ENCODE measurements at regions not wholly inside any gene's neighbourhood (a gene's known extent, or its start where the extent isn't known, plus 50 kb on each side); places are given as distances from the start of the nearest gene placed in this dataset.

DNA sequence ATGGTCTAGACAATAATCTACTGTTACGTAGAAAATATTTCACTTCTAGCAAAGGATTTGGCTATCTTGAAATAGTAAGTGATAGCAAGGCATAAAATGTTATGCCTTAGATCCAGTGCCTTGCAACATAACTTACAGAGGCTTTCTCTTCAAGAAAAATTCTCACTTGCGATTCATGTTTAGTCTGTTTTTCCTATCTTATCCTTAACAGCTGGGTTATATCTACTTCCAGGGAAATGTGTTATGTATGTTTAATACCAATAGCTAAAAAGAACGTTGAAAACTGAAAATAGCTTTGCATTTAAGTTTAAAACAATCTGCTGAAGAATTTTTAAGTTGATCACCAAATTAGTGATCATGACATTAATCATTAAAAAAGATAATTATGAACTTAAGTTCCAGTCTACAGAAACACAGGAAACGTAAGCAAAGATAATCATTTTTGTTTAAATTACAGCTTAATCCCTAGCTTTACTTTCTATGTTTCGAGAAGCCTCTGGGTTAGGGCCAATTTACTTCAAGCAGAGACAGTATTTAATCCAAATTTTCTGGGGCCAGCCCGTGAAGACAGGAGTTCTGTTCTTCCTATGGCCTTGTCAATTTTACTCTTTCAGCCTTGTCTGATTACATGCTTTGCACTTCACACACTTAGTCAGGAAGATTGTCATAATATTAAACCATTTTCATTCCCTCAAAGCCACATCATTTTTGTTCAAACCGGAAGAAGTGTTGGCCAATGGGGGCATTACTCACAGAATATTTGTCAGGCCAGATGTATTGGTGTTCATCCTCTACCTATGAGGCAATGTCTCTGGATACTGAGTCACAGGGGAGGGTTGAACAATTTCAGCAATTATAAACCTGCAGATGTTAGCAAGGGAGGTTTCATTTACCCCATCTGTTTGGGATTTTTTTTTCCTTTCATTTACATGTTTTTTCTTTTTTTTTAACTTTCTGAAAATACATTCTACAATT, 1132.9 kb upstream of the ZEB2 start:
- no peak overlapping the region for H3K4me3 Mint-ChIP-seq
- no peaks in the 10 kb centered on the region for H3K9me3 Mint-ChIP-seq (ENCODE audit: low read depth)
- H3K27ac Mint-ChIP-seq, result no peak overlapping the region
- H3K36me3 Mint-ChIP-seq, result no peaks in the 10 kb centered on the region
- no peaks in the 10 kb centered on the region for H3K4me1 Mint-ChIP-seq (ENCODE audit: low read depth)
- H3K27me3 Mint-ChIP-seq, result no peaks in the 10 kb centered on the region

DNA sequence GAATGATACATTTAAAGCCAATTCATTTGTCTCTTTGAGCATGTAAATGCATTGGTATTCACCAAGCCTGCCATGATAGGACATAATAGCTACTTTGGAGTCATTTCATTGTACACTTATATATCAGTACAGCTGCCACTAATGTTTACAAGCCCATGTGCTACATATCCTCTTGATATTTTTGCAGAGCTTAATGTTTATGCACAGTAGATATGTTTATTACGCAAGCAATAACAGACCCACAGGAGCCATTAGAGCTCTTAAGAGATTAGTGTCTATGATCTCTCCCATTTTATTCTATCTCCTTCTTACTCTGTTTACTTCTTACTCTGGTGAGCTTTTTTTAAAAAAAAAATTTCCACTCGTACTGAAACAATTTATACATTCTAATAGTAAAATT, 1132.1 kb upstream of the ZEB2 start:
- Mint-ChIP-seq H3K36me3 (no peaks in the 10 kb centered on the region), H3K27ac (no peak overlapping the region), H3K4me1 (ENCODE audit: low read depth) (no peaks in the 10 kb centered on the region), H3K4me3 (no peak overlapping the region), H3K9me3 (ENCODE audit: low read depth) (no peaks in the 10 kb centered on the region), H3K27me3 (no peaks in the 10 kb centered on the region)

DNA sequence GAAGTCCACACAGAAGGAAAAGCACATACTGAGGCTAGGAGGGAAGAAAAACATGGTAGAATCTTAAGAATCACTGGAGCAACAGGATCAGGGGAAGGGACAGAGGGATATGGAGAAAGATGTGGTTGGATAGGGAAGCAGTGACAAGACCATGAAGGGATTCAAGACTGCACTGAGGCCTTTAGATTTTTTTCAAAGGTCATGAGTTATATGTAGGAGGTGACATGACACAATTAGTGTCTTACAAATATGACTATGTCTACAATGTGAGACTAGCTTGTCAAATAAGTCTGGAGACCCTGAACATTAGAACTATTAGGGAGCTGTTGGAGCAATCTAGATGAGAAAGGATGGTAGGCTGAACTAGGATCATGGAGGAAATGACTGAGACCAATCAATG, 1130.3 kb upstream of the ZEB2 start:
- Mint-ChIP-seq H3K27ac (no peak overlapping the region), H3K9me3 (ENCODE audit: low read depth) (no peaks in the 10 kb centered on the region), H3K36me3 (no peaks in the 10 kb centered on the region), H3K4me1 (ENCODE audit: low read depth) (no peaks in the 10 kb centered on the region), H3K4me3 (no peak overlapping the region), H3K27me3 (no peaks in the 10 kb centered on the region)

DNA sequence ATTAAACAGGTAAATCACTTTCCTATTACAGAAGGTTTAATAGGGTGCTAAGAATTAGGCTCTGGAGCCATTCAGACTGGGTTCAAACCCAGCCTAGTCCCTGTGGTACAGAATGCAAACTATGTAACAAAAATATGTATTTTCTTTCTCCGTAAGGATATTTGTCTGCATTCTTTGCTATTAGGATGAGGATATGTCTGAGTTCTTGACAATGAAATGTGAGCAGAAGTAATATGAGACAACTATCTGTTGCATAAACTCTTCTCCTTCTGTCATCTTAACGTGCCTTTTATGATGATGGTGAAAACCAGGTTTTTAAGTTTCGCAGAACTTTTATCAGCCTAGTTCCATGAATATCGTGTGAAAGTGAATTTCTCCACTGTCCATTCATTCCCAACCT, 1129.1 kb upstream of the ZEB2 start:
- no peaks in the 10 kb centered on the region for H3K36me3 Mint-ChIP-seq

DNA sequence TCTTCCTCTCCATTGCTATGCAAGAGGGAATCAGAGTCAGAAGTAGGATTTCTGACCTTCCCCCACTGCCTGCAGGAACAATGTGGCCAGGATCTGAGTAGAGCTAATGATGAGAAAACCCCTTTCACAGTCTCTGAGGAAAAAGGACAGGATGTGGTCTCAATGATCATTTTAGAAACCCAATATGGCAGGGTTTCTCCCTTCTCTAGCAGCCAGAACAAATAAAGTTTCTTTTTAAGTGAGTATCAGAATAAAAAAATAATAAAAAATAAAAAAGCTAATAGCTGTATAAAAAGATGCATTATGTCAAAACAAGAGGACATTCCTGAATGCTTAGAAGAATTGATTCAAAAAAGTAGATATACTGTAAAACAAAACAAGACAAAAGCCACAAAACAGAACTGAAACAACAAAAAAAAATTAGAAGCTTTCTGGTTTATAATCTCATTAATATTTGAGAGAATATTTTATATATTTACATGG, 1124.9 kb upstream of the ZEB2 start:
- H3K9me3 Mint-ChIP-seq (ENCODE audit: low read depth), result no peaks in the 10 kb centered on the region
- H3K4me3 Mint-ChIP-seq, result no peak overlapping the region
- H3K36me3 Mint-ChIP-seq, result no peaks in the 10 kb centered on the region

More for the DNA sequence above, 1129.1 kb upstream of the ZEB2 start:
- Mint-ChIP-seq H3K27ac (no peak overlapping the region), H3K4me1 (ENCODE audit: low read depth) (no peaks in the 10 kb centered on the region), H3K9me3 (ENCODE audit: low read depth) (no peaks in the 10 kb centered on the region), H3K4me3 (no peak overlapping the region), H3K27me3 (no peaks in the 10 kb centered on the region)

DNA sequence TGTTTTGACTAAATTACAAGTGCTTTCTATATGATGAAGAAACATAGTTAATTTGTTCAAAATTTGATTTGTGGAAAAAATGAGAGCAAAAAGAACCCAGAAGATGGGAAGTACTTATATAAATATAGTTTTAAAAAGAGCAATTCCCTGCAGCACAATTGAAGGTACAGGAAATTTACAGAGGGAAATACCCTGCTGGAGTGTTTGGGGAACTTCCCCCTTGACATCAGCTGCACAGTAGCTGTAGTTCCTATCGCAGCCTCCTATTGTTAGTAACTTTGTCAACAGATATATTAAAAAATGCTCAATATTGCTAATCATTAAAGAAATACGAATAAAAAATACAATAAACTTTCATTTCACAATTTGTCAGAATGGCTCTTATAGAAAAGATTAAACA, 1118.8 kb upstream of the ZEB2 start:
- Mint-ChIP-seq H3K9me3 (ENCODE audit: low read depth) (peaks cover 3% of the 10 kb centered on the region), H3K4me3 (no peak overlapping the region), H3K27me3 (peaks cover 2% of the 10 kb centered on the region), H3K27ac (no peak overlapping the region), H3K36me3 (no peaks in the 10 kb centered on the region), H3K4me1 (ENCODE audit: low read depth) (no peaks in the 10 kb centered on the region)

More for the DNA sequence above, 1124.9 kb upstream of the ZEB2 start:
- no peak overlapping the region for H3K27ac Mint-ChIP-seq
- H3K4me1 Mint-ChIP-seq (ENCODE audit: low read depth), result no peaks in the 10 kb centered on the region
- no peaks in the 10 kb centered on the region for H3K27me3 Mint-ChIP-seq

DNA sequence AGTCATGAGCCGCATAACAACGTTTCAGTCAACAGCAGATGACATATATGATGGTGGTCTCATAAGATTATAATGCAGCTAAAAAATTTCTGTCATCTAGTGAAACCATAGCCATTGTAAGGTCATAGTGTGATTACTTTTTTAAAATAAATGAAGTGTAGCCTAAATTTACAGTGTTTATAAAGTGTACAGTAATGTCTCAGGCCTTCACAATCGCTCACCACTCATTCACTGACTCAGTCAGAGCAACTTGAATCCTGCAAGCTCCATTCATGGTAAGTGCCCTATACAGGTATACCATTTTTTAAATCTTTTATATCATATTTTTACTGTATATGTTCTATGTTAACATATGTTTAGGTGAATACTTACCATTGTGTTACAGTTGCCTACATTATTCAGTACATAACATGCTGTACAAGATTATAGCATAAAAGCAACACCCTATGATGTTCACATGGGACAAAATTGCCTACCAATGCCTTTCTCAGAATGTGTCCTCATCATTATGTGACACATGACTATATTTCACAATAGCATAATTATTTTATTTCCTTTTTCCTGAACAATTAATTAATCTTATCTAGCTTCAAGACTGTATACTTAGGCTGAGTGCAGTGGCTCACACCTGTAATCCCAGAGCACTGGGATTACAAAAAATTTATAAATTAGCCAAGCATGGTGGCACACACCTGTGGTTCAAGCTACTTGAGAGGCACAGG, 1115.9 kb upstream of the ZEB2 start:
- no peak overlapping the region for H3K27ac Mint-ChIP-seq
- H3K9me3 Mint-ChIP-seq (ENCODE audit: low read depth), result peaks cover 3% of the 10 kb centered on the region
- H3K4me3 Mint-ChIP-seq, result no peak overlapping the region
- H3K36me3 Mint-ChIP-seq, result no peaks in the 10 kb centered on the region
- H3K4me1 Mint-ChIP-seq (ENCODE audit: low read depth), result no peaks in the 10 kb centered on the region
- H3K27me3 Mint-ChIP-seq, result peaks cover 2% of the 10 kb centered on the region

DNA sequence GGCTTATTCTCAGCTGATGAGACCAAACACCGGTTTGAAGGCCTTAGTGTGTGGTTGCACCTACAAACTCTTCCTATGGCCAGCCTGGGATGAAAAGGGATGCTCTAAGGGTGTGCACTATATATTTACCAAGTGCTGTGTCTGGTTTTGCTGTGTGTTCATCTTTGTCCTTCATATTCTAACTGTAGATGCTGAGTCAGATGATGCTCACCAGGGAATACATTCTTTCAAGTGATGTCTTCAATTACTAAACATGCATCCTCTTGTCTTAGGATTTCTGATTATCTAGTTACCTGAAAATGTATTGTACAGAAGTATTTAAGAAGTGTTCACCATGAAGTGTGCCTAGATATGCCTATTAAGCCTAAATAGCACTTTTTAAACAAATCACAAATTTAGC, 1111.6 kb upstream of the ZEB2 start:
- no peak overlapping the region for H3K4me3 Mint-ChIP-seq
- no peaks in the 10 kb centered on the region for H3K36me3 Mint-ChIP-seq
- H3K27ac Mint-ChIP-seq, result no peak overlapping the region
- no peaks in the 10 kb centered on the region for H3K4me1 Mint-ChIP-seq (ENCODE audit: low read depth)
- H3K9me3 Mint-ChIP-seq (ENCODE audit: low read depth), result no peaks in the 10 kb centered on the region
- H3K27me3 Mint-ChIP-seq, result no peaks in the 10 kb centered on the region

DNA sequence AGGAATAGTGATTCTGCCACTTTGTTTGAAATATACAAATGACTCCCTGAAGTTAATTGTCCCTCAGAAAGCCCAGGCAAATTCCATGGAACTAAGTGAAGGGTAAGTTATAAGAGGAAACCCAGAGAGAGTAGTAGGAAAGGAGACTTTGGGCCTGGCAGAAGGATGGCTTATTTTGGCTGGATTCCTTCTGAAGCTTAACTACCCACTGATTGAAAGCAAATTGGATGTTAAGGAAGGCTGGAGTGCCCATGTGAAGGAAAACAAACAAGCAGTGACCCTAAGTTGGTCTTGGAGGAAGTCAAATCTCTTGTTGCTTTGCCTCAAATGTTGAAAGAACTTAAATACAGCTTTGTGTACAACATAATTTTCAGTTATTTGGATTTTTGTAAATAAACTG, 1106.4 kb upstream of the ZEB2 start:
- Mint-ChIP-seq H3K27me3 (no peaks in the 10 kb centered on the region), H3K36me3 (no peaks in the 10 kb centered on the region), H3K9me3 (ENCODE audit: low read depth) (peaks cover 3% of the 10 kb centered on the region), H3K4me3 (no peak overlapping the region), H3K27ac (no peak overlapping the region), H3K4me1 (ENCODE audit: low read depth) (no peaks in the 10 kb centered on the region)

DNA sequence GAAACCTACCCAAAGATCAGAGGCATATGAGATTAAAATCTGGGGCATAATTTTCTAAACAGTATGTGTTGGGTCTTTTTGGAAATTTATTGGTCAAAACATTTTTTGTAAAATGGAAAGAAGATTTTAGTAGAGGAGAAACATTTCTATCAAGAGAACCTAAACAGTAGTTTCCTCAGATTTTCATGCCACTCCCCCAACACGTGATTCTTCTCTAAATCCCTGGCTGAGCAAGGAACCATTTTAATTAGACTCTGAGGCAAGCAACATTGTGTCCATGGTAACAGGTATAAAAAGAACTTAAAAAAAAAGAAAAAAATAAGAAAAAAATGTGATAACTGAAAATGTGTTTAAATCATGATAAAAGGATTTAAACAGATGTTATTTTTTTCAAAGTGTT, 1105.2 kb upstream of the ZEB2 start:
- Mint-ChIP-seq H3K27ac (no peak overlapping the region), H3K4me3 (no peak overlapping the region), H3K4me1 (ENCODE audit: low read depth) (no peaks in the 10 kb centered on the region), H3K36me3 (no peaks in the 10 kb centered on the region), H3K27me3 (no peaks in the 10 kb centered on the region), H3K9me3 (ENCODE audit: low read depth) (peaks cover 3% of the 10 kb centered on the region)

DNA sequence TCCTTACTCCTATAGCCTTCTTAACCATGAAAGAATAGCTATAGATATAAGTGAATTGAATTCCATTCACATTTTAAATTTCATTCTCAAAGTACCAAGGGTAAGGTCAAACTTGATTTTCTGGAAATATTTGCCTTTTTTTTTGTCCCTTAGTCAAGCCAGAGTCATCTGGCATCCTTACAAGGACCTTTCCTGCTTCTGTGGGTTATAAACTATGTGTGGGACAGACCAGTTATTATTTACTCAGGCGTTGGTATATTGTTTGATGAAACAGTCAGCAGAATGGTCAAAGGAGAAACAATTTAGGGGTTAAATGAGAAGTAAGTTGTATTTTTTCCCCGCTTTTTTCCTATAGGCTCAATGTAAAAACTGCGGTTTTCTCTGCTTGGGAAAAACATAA, 1103.2 kb upstream of the ZEB2 start:
- Mint-ChIP-seq H3K36me3 (no peaks in the 10 kb centered on the region), H3K9me3 (ENCODE audit: low read depth) (peaks cover 3% of the 10 kb centered on the region), H3K27me3 (no peaks in the 10 kb centered on the region), H3K4me1 (ENCODE audit: low read depth) (no peaks in the 10 kb centered on the region), H3K27ac (no peak overlapping the region), H3K4me3 (no peak overlapping the region)

DNA sequence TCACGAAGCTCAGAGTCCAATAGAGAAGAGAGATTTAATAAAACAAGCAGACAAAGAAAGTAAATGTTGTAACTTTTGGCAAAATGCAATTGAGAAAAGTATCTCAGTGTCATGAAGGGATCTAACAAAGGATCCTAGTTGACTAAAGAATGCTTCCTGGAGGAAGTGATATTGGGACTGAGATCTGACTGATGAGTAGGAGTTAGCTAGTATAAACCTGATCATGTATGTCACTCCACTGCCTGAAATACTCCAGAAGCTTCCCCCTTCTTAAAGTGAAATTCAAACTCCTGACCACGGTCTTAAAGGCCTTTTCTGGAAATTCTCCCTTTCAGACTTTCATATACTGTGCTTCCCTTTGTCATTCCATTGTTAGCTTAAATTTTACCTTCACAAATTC, 1102.4 kb upstream of the ZEB2 start:
- Mint-ChIP-seq H3K9me3 (ENCODE audit: low read depth) (peaks cover 3% of the 10 kb centered on the region), H3K27me3 (no peaks in the 10 kb centered on the region), H3K4me1 (ENCODE audit: low read depth) (no peaks in the 10 kb centered on the region), H3K27ac (no peak overlapping the region), H3K36me3 (no peaks in the 10 kb centered on the region), H3K4me3 (no peak overlapping the region)

DNA sequence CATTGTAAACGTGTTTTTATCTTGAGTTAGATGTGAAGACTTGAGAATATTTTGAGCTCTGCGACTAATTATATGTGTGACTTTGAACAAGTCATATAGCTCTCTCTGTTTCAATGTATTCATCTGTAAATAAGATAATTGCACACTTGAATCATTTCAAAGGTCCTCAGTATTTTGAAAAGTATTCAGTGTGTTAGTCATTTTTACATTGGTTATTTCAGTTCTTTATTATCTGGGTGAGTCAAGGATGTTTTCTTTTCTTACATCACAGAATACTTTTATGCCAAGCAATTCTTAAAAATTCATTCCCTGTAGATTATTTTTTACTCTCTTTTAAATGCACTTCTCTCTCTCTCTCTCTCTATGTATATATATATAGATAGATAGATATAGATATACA, 1098.0 kb upstream of the ZEB2 start:
- Mint-ChIP-seq H3K36me3 (no peaks in the 10 kb centered on the region), H3K9me3 (ENCODE audit: low read depth) (peaks cover 4% of the 10 kb centered on the region), H3K4me3 (no peak overlapping the region), H3K27ac (no peak overlapping the region), H3K27me3 (no peaks in the 10 kb centered on the region), H3K4me1 (ENCODE audit: low read depth) (no peaks in the 10 kb centered on the region)

DNA sequence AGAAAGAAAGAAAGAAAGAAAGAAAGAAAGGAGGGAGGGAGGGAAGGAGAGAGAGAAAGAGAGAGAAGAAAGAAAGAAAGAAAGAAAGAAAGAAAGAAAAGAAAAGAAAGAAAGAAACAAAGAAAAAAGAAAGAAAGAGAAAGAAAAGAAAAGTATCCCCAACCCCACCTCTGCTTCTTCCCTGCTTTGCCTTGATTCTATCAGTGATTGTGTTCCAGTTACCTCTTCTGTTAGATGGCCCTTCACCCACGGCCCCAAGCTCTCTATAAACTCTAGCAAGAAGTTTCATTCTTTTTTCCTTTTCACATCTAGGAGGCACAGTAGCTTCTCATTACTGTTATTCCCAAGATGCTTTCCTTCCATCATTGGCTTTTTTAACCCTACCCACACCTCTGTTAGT, 1097.5 kb upstream of the ZEB2 start:
- Mint-ChIP-seq H3K4me1 (ENCODE audit: low read depth) (no peaks in the 10 kb centered on the region), H3K9me3 (ENCODE audit: low read depth) (peaks cover 4% of the 10 kb centered on the region), H3K36me3 (no peaks in the 10 kb centered on the region), H3K27me3 (no peaks in the 10 kb centered on the region), H3K27ac (no peak overlapping the region), H3K4me3 (no peak overlapping the region)

DNA sequence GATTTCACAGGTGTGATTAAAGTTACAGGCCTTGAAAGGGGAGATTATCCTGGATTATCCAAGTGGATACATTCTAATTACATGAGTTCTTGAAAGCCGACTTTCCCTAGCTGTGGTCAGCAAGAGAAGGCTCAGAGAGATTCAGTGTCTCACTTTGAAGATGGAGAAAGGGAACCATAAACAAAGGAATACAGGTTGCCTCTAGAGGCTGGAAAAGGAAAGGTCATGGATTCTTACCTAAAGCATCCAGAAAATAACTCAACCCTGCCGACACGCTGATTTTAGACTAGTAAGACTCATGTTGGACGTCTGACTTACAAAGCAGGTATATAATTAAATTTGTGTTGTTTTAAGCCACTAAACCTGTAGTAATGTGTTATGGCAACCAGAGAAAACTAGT, 1095.7 kb upstream of the ZEB2 start:
- Mint-ChIP-seq H3K27me3 (no peaks in the 10 kb centered on the region), H3K36me3 (no peaks in the 10 kb centered on the region), H3K27ac (no peak overlapping the region), H3K4me1 (ENCODE audit: low read depth) (no peaks in the 10 kb centered on the region), H3K9me3 (ENCODE audit: low read depth) (peaks cover 4% of the 10 kb centered on the region), H3K4me3 (no peak overlapping the region)

Measured in activated naive CD8-positive, alpha-beta T cell (primary cell).